HL-60 (cell line): ENCODE measurements at regions not wholly inside any gene's neighbourhood (a gene's known extent, or its start where the extent isn't known, plus 50 kb on each side); places are given as distances from the start of the nearest gene placed in this dataset.

ENCODE experiments used
- DNase-seq, 2 experiments: peaks; one replicate each; pipeline ENCODE4 v3.0.0-alpha.2; 2010 to 2020; ENCODE audit warnings: low read depth in 1 of 2, low spot score in 1 of 2
- H3K27ac ChIP-seq: fragments of 250-450 bp; sonication (Bioruptor Pico); replicated peaks from 2 replicates; pipeline ENCODE4 v1.5.1; 2020; ENCODE audit warnings: mild to moderate bottlenecking, moderate library complexity
- H3K27me3 ChIP-seq: fragments of 250-450 bp; sonication (Bioruptor Pico); 2 replicates; pipeline ENCODE4 v1.5.1; 2021; ENCODE audit warnings: mild to moderate bottlenecking, moderate library complexity; ENCODE audit not compliant: insufficient read depth, poor library complexity, severe bottlenecking
- H3K4me3 ChIP-seq: replicated peaks from 2 replicates; pipeline ENCODE4 v1.5.1; 2011; ENCODE audit warnings: mild to moderate bottlenecking, control low read depth, low read length; ENCODE audit not compliant: insufficient read depth
- GABPA ChIP-seq: IDR thresholded peaks from 2 replicates; pipeline ENCODE4 v1.6.1; 2012; ENCODE audit warnings: low read depth
- POLR2AphosphoS5 ChIP-seq: IDR thresholded peaks from 2 replicates; pipeline ENCODE4 v1.6.1; 2012; ENCODE audit warnings: low read depth
- SPI1 ChIP-seq: IDR thresholded peaks from 2 replicates; pipeline ENCODE4 v1.6.1; 2012; ENCODE audit warnings: low read depth, mild to moderate bottlenecking, borderline replicate concordance
- TF ChIP-seq, protein P1 (sequence below): IDR thresholded peaks from one replicate; pipeline ENCODE4 v1.5.1; 2011; ENCODE audit warnings: low read length, control low read depth, inconsistent platforms; ENCODE audit not compliant: insufficient read depth
- TF ChIP-seq, protein P2 (sequence below): IDR thresholded peaks from 2 replicates; pipeline ENCODE4 v1.6.1; 2012; ENCODE audit warnings: low read depth; ENCODE audit not compliant: insufficient replicate concordance

DNA sequence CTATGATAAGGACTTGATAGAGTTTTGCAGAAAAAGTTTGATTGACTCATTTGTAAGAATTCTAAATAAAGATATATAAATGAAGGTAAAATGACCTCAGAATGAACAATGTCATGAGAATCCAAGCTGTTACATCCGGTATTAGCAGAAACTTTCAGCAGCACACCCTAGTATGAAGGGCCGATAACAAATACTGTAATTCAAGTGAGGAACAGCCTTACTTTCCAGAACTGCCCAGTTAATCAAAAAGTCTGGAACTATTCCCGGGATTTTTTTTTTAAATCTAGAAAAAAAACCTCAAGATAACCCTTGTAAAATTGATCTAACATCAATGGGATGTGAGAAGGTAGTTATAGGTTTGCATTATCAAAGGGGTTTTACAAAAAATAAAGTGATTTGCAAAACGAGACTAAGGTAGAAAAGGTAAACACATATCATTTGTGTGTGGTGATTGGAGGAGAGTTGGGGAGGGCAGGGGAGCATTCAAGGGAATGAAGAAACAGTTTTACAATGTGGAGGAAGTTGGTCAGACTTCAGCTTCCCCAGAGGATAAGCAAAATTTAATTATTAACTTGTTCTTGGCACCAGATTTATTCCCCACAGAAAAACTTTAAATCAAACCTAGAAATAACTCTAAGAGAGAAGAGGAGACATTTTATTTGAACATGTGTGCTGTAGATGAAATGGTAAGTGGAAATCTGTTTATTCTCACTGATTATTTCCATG, 75.9 kb upstream of the VCAM1 start:
- DNase-seq = no peak
- Histone ChIP-seq H3K27ac (no peak overlapping the region), H3K4me3 (no peak overlapping the region), H3K27me3 (no peaks in the 10 kb centered on the region)
- TF ChIP-seq, protein P1, sequence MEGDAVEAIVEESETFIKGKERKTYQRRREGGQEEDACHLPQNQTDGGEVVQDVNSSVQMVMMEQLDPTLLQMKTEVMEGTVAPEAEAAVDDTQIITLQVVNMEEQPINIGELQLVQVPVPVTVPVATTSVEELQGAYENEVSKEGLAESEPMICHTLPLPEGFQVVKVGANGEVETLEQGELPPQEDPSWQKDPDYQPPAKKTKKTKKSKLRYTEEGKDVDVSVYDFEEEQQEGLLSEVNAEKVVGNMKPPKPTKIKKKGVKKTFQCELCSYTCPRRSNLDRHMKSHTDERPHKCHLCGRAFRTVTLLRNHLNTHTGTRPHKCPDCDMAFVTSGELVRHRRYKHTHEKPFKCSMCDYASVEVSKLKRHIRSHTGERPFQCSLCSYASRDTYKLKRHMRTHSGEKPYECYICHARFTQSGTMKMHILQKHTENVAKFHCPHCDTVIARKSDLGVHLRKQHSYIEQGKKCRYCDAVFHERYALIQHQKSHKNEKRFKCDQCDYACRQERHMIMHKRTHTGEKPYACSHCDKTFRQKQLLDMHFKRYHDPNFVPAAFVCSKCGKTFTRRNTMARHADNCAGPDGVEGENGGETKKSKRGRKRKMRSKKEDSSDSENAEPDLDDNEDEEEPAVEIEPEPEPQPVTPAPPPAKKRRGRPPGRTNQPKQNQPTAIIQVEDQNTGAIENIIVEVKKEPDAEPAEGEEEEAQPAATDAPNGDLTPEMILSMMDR = no peak
- TF ChIP-seq GABPA = no peak
- TF ChIP-seq POLR2AphosphoS5 = no peak

DNA sequence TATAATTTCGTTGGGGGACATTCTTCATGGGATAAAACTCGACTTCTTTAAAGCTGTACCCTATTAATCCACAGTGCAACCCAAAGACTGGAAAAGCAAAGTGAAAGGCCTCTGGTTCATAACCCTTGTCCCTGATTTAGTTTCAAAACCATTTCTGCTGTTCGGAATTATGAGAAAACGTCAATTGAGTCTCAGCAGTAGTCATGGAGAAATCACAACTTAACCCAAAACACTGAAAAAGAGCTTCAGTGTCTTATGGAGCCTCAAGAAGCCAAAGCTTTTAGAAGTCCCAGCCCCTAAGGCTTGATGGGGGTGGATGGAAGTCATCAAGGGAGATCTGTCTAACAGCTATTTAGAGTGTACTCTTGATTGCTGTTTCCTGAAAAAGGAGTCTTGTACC, 73.5 kb upstream of the VCAM1 start:
- Histone ChIP-seq H3K4me3 (no peak overlapping the region), H3K27me3 (no peaks in the 10 kb centered on the region), H3K27ac (no peak overlapping the region)
- TF ChIP-seq POLR2AphosphoS5 (no peak), SPI1 (no peak), GABPA (no peak)
- TF ChIP-seq, protein P2, sequence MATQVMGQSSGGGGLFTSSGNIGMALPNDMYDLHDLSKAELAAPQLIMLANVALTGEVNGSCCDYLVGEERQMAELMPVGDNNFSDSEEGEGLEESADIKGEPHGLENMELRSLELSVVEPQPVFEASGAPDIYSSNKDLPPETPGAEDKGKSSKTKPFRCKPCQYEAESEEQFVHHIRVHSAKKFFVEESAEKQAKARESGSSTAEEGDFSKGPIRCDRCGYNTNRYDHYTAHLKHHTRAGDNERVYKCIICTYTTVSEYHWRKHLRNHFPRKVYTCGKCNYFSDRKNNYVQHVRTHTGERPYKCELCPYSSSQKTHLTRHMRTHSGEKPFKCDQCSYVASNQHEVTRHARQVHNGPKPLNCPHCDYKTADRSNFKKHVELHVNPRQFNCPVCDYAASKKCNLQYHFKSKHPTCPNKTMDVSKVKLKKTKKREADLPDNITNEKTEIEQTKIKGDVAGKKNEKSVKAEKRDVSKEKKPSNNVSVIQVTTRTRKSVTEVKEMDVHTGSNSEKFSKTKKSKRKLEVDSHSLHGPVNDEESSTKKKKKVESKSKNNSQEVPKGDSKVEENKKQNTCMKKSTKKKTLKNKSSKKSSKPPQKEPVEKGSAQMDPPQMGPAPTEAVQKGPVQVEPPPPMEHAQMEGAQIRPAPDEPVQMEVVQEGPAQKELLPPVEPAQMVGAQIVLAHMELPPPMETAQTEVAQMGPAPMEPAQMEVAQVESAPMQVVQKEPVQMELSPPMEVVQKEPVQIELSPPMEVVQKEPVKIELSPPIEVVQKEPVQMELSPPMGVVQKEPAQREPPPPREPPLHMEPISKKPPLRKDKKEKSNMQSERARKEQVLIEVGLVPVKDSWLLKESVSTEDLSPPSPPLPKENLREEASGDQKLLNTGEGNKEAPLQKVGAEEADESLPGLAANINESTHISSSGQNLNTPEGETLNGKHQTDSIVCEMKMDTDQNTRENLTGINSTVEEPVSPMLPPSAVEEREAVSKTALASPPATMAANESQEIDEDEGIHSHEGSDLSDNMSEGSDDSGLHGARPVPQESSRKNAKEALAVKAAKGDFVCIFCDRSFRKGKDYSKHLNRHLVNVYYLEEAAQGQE = no peak
- TF ChIP-seq, protein P1 = no peak
- DNase-seq = no peak

DNA sequence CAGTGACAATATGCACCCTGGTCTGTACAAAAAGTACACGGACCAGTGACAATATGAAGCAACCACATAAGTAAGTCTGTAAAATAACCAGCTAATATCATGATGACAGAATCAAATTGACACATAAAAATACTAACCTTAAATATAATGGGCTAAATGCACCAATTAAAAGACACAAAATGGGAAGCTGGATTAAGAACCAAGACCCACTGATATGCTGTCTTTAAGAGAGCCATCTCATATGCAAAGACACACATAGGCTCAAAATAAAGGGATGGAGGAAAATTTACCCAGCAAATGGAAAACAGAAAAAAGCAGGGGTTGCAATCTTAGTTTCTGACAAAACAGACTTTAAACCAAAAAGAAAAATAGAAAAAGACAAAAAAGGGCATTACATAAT, 70.4 kb upstream of the VCAM1 start:
- no peak overlapping the region for H3K27ac ChIP-seq
- no peaks in the 10 kb centered on the region for H3K27me3 ChIP-seq
- no peak overlapping the region for H3K4me3 ChIP-seq
- DNase-seq = no peak
- TF ChIP-seq GABPA = no peak
- TF ChIP-seq, protein P1 = no peak
- no peak for TF ChIP-seq SPI1
- TF ChIP-seq POLR2AphosphoS5 = no peak
- TF ChIP-seq, protein P2 = no peak
